ENCODE measurements at regions not wholly inside any gene's neighbourhood (a gene's known extent, or its start where the extent isn't known, plus 50 kb on each side); places are given as distances from the start of the nearest gene placed in this dataset.

GRCh38 chr13:109666656-109667055, 119.7 kb downstream of the IRS2 start:
- Histone ChIP-seq H3K4me3 (no peak overlapping the region), H3K27ac (no peak overlapping the region)
- no peak for DNase-seq (ENCODE audit: low spot score)
- no peak for TF ChIP-seq CTCF (IDR thresholded peaks at IDR 0.05)

- Histone ChIP-seq H3K4me3 (no peak overlapping the region), H3K27ac (no peak overlapping the region)
- no peak for TF ChIP-seq CTCF (IDR thresholded peaks at IDR 0.05)
- DNase-seq (ENCODE audit: low spot score), result no peak
These were observed 120.6 kb downstream of the IRS2 start for GRCh38 chr13:109665781-109666249.

- H3K4me3 ChIP-seq, result no peak overlapping the region
- no peak overlapping the region for H3K27ac ChIP-seq
- no peak for DNase-seq (ENCODE audit: low spot score)
- TF ChIP-seq CTCF (IDR thresholded peaks at IDR 0.05), result no peak
These were observed 121.1 kb downstream of the IRS2 start for GRCh38 chr13:109665240-109665639.

- Histone ChIP-seq H3K4me3 (no peak overlapping the region), H3K27ac (no peak overlapping the region)
- TF ChIP-seq CTCF (IDR thresholded peaks at IDR 0.05), result no peak
- no peak for DNase-seq (ENCODE audit: low spot score)
These were observed 129.0 kb downstream of the IRS2 start for GRCh38 chr13:109657395-109657794.

GRCh38 chr13:109656206-109656605, 130.2 kb downstream of the IRS2 start:
- DNase-seq (ENCODE audit: low spot score), result no peak
- no peak for TF ChIP-seq CTCF (IDR thresholded peaks at IDR 0.05)
- no peak overlapping the region for H3K4me3 ChIP-seq
- H3K27ac ChIP-seq, result peak overlapping the region in 1 of 2 donors; percentile 80

GRCh38 chr13:109655611-109656010, 130.8 kb downstream of the IRS2 start:
- Histone ChIP-seq H3K4me3 (no peak overlapping the region), H3K27ac (peak overlapping the region in 1 of 2 donors; percentile 80)
- TF ChIP-seq CTCF (IDR thresholded peaks at IDR 0.05), result no peak
- no peak for DNase-seq (ENCODE audit: low spot score)

- no peak for DNase-seq (ENCODE audit: low spot score)
- peak overlapping the region; percentile 29 for H3K4me3 ChIP-seq
- peak overlapping the region in 1 of 2 donors; percentile 80 for H3K27ac ChIP-seq
- TF ChIP-seq CTCF (IDR thresholded peaks at IDR 0.05), result no peak
These were observed 131.2 kb downstream of the IRS2 start for GRCh38 chr13:109655206-109655600.
